HG03558 (cell line): ENCODE measurements at regions not wholly inside any gene's neighbourhood (a gene's known extent, or its start where the extent isn't known, plus 50 kb on each side); places are given as distances from the start of the nearest gene placed in this dataset.
"Not testable (repeated sequence)": the region's sequence is repeated elsewhere in the genome, so short reads cannot be mapped to it uniquely, and the experiment has no call there.

ENCODE experiments used
- ATAC-seq: cut with Tn5 transposase; IDR thresholded peaks from one replicate; pipeline ENCODE4 v1.9.1; 2021; ENCODE audit warnings: moderate number of reproducible peaks; ENCODE audit not compliant: unreplicated experiment; ENCODE audit errors: extremely low read depth

- no peak for ATAC-seq
Measured at GRCh38 chr5:98319299-98320011, 454.0 kb upstream of the RGMB start.

- ATAC-seq, result no peak
Measured at GRCh38 chr5:98320343-98320742, 453.1 kb upstream of the RGMB start.

- no peak for ATAC-seq
Measured at GRCh38 chr5:98321361-98321760, 452.1 kb upstream of the RGMB start.

GRCh38 chr5:98325187-98325586 is 448.3 kb upstream of the RGMB start:
- not testable (repeated sequence) for ATAC-seq

GRCh38 chr5:98328015-98328414 is 445.4 kb upstream of the RGMB start:
- ATAC-seq, result no peak

- no peak for ATAC-seq
Measured at GRCh38 chr5:98330871-98331270, 442.6 kb upstream of the RGMB start.

- ATAC-seq, result no peak
Measured at GRCh38 chr5:98333921-98334320, 439.5 kb upstream of the RGMB start.

GRCh38 chr5:98334946-98335345 is 438.5 kb upstream of the RGMB start:
- no peak for ATAC-seq

- ATAC-seq, result no peak
Measured at GRCh38 chr5:98339141-98339848, 434.2 kb upstream of the RGMB start.

- ATAC-seq, result no peak
Measured at GRCh38 chr5:98341038-98342032, 432.1 kb upstream of the RGMB start.

- ATAC-seq, result not testable (repeated sequence)
Measured at GRCh38 chr5:98342958-98343660, 430.4 kb upstream of the RGMB start.

GRCh38 chr5:98349251-98349989 is 424.0 kb upstream of the RGMB start:
- ATAC-seq, result no peak

- ATAC-seq, result no peak
Measured at GRCh38 chr5:98349990-98350365, 423.5 kb upstream of the RGMB start.

GRCh38 chr5:98354922-98355321 is 418.5 kb upstream of the RGMB start:
- no peak for ATAC-seq

- no peak for ATAC-seq
Measured at GRCh38 chr5:98360548-98360947, 412.9 kb upstream of the RGMB start.

GRCh38 chr5:98363157-98363556 is 410.3 kb upstream of the RGMB start:
- ATAC-seq, result no peak

GRCh38 chr5:98364549-98364948 is 408.9 kb upstream of the RGMB start:
- no peak for ATAC-seq

GRCh38 chr5:98365126-98365525 is 408.3 kb upstream of the RGMB start:
- ATAC-seq, result no peak

- ATAC-seq, result no peak
Measured at GRCh38 chr5:98368141-98368540, 405.3 kb upstream of the RGMB start.
